A673 (cell line): ENCODE measurements at regions not wholly inside any gene's neighbourhood (a gene's known extent, or its start where the extent isn't known, plus 50 kb on each side); places are given as distances from the start of the nearest gene placed in this dataset.

Source experiments
- BruUV-seq: library from RNA; stranded (reverse); fragments of 400-500 nt; replicated peaks from 2 replicates; lab custom pipeline; 2021; lab: Mats Ljungman, UMichigan
- CTCF ChIA-PET: fragments of 300-600 bp; sonication (Branson Sonifier 250); formaldehyde crosslinking; loops from one replicate; lab custom pipeline; 2022; ENCODE audit warnings: antibody characterized with exemption; lab: Charles Lee
- POLR2A ChIA-PET: fragments of 300-600 bp; sonication (Branson Sonifier 250); formaldehyde crosslinking; loops from one replicate; lab custom pipeline; 2022; ENCODE audit warnings: antibody characterized with exemption; ENCODE audit not compliant: low non-redundant PET; lab: Charles Lee
- DNase-seq: peaks from one replicate; pipeline ENCODE4 v3.0.0-alpha.2; 2015; ENCODE audit warnings: low spot score
- H3K27ac ChIP-seq: fragments of 200-600 bp; sonication (generic); 2 replicates; pipeline ENCODE4 v1.5.1; 2016; ENCODE audit warnings: mixed run types, low read depth, mild to moderate bottlenecking, mixed read lengths, antibody characterized with exemption, low read length; ENCODE audit not compliant: poor library complexity, severe bottlenecking
- H3K27me3 ChIP-seq: fragments of 200-600 bp; sonication (generic); replicated peaks from 2 replicates; pipeline ENCODE4 v1.6.1; 2017; ENCODE audit warnings: mixed run types, low read depth, mild to moderate bottlenecking, mixed read lengths, antibody characterized with exemption, low read length; ENCODE audit not compliant: insufficient read depth, poor library complexity
- H3K36me3 ChIP-seq: fragments of 200-600 bp; sonication (generic); 2 replicates; pipeline ENCODE4 v1.6.1; 2016; ENCODE audit warnings: mixed run types, mild to moderate bottlenecking, mixed read lengths, antibody characterized with exemption, low read length; ENCODE audit not compliant: insufficient read depth, poor library complexity, severe bottlenecking
- H3K4me1 ChIP-seq: fragments of 200-600 bp; sonication (generic); 2 replicates; pipeline ENCODE4 v1.6.1; 2017; ENCODE audit warnings: mixed run types, mild to moderate bottlenecking, mixed read lengths, antibody characterized with exemption, low read length; ENCODE audit not compliant: insufficient read depth, poor library complexity, severe bottlenecking
- H3K4me3 ChIP-seq: fragments of 200-600 bp; sonication (generic); 2 replicates; pipeline ENCODE4 v1.5.1; 2016; ENCODE audit warnings: low read depth, mixed run types, mild to moderate bottlenecking, mixed read lengths, low read length; ENCODE audit not compliant: poor library complexity, severe bottlenecking
- H3K9me3 ChIP-seq: fragments of 200-600 bp; sonication (generic); 2 replicates; pipeline ENCODE4 v1.6.1; 2016; ENCODE audit warnings: mixed run types, low read depth, mild to moderate bottlenecking, mixed read lengths, antibody characterized with exemption, low read length; ENCODE audit not compliant: poor library complexity, severe bottlenecking
- EZH2 ChIP-seq: fragments of 200-600 bp; sonication (generic); IDR thresholded peaks from 2 replicates; pipeline ENCODE4 v1.6.1; 2017; ENCODE audit warnings: borderline replicate concordance, low read depth, mild to moderate bottlenecking, mixed read lengths, antibody characterized with exemption, low read length; ENCODE audit not compliant: poor library complexity, severe bottlenecking
- intact Hi-C: fragments of 100-400 bp; cut with micrococcal nuclease; formaldehyde crosslinking; loops from one replicate; pipeline ENCODE4 v1.10.0; 2022; ENCODE audit not compliant: unreplicated experiment
- TF ChIP-seq, protein P1 (sequence below): fragments of 300-800, 200-600 bp; sonication (generic); conservative IDR thresholded peaks from 2 replicates; pipeline ENCODE4 v1.5.1; 2017; ENCODE audit warnings: low read depth, mild to moderate bottlenecking, antibody characterized with exemption, low read length, moderate library complexity, mixed read lengths

DNA sequence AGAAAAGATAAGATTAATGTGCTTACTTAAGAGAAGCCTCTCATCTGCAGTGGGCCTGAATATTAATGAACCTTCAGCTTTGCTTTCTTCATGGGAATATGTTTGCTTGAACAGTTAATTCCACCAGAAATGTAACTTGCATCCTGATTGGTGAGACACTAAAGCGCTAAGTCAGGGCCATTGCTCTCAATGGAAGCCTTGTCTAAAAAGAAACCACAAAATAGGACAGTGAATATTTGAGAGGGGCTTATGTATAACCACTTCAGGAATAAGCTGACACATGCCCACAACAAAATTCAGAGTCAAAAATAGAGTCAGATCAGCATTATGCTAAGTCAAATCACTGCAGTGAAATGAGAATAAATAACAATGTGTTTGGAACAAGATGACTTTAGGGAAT, 1125.8 kb downstream of the STIM2 start:
- Histone ChIP-seq H3K9me3 (no peaks in the 10 kb centered on the region), H3K27me3 (no peaks in the 10 kb centered on the region), H3K4me3 (no peak overlapping the region), H3K4me1 (no peaks in the 10 kb centered on the region), H3K36me3 (no peaks in the 10 kb centered on the region), H3K27ac (no peak overlapping the region)
- CTCF ChIA-PET, result no interaction called here
- TF ChIP-seq, protein P1, sequence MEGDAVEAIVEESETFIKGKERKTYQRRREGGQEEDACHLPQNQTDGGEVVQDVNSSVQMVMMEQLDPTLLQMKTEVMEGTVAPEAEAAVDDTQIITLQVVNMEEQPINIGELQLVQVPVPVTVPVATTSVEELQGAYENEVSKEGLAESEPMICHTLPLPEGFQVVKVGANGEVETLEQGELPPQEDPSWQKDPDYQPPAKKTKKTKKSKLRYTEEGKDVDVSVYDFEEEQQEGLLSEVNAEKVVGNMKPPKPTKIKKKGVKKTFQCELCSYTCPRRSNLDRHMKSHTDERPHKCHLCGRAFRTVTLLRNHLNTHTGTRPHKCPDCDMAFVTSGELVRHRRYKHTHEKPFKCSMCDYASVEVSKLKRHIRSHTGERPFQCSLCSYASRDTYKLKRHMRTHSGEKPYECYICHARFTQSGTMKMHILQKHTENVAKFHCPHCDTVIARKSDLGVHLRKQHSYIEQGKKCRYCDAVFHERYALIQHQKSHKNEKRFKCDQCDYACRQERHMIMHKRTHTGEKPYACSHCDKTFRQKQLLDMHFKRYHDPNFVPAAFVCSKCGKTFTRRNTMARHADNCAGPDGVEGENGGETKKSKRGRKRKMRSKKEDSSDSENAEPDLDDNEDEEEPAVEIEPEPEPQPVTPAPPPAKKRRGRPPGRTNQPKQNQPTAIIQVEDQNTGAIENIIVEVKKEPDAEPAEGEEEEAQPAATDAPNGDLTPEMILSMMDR, result no peak
- no peak for TF ChIP-seq EZH2
- POLR2A ChIA-PET, result no interaction called here
- BruUV-seq, result no TSS peak
- intact Hi-C loops, result no loop called here
- DNase-seq, result peak; percentile 33

DNA sequence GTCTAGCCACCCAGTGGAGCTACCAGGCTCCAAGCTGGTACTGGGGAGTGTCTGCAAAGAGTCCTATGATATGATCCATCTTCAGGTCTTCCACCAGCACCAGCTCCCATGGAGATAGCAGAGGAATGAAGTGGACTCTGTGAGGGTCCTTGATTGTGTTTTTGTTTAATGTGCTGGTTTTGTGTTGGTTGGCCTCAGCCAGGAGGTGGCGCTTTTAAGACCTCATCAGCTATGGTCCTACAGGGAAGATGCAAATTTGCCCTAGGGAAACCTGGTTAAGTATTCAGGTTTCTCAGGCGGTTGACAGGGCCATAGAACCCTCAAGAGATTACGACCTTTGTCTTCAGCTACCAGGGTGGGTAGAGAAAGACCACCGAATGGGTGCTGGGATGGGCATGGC, 1141.1 kb downstream of the STIM2 start:
- intact Hi-C loops, result no loop called here
- TF ChIP-seq EZH2, result no peak
- TF ChIP-seq, protein P1, result peak; percentile 32; the same call in 1 of the 2 replicates
- CTCF ChIA-PET, result no interaction called here
- Histone ChIP-seq H3K27ac (no peak overlapping the region), H3K4me3 (no peak overlapping the region), H3K36me3 (no peaks in the 10 kb centered on the region), H3K27me3 (no peaks in the 10 kb centered on the region), H3K4me1 (peaks cover 15% of the 10 kb centered on the region), H3K9me3 (no peaks in the 10 kb centered on the region)
- no TSS peak for BruUV-seq
- POLR2A ChIA-PET, result no interaction called here
- DNase-seq, result no peak

DNA sequence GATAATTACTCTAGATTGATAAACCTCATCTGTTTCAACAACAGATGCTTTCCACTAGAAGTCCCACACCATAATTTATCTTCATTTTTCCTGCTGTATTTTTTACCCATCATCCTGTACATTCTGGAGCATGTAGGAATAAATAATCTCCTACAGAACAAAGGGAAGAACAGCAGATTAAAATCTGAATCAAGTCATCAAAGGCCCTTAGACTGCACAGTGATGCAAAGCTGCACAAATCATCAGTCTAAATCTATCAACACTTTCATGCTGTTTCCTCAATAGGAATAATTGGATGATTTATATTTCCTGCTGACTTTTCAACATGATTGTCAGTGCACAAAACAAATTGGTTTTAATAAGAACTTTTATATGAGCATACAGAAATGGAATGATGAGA, 1143.9 kb downstream of the STIM2 start:
- TF ChIP-seq EZH2, result no peak
- TF ChIP-seq, protein P1, result no peak
- ChIA-PET CTCF (no interaction called here), POLR2A (no interaction called here)
- no peak overlapping the region for H3K27ac ChIP-seq
- H3K27me3 ChIP-seq, result no peaks in the 10 kb centered on the region
- no peak overlapping the region for H3K4me3 ChIP-seq
- peak; percentile 77 for DNase-seq
- peaks cover 29% of the 10 kb centered on the region for H3K4me1 ChIP-seq
- no peaks in the 10 kb centered on the region for H3K9me3 ChIP-seq
- BruUV-seq, result no TSS peak
- H3K36me3 ChIP-seq, result no peaks in the 10 kb centered on the region
- intact Hi-C loops, result no loop called here
